ENCODE measurements at regions not wholly inside any gene's neighbourhood (a gene's known extent, or its start where the extent isn't known, plus 50 kb on each side); places are given as distances from the start of the nearest gene placed in this dataset.
"Not testable (repeated sequence)": the region's sequence is repeated elsewhere in the genome, so short reads cannot be mapped to it uniquely, and the experiment has no call there.

GRCh38 chr11:67768001-67768730 lies 93.7 kb upstream of the ALDH3B2 start:
- peak; percentile 52 for DNase-seq (ENCODE audit: low spot score)

GRCh38 chr11:67761211-67761610 lies 86.8 kb upstream of the ALDH3B2 start:
- DNase-seq (ENCODE audit: low spot score): not testable (repeated sequence)

- DNase-seq (ENCODE audit: low spot score): not testable (repeated sequence)
Observed at GRCh38 chr11:67759321-67759720, 84.9 kb upstream of the ALDH3B2 start.

GRCh38 chr11:67758467-67758866 lies 84.0 kb upstream of the ALDH3B2 start:
- not testable (repeated sequence) for DNase-seq (ENCODE audit: low spot score)

GRCh38 chr11:67758009-67758408 lies 83.6 kb upstream of the ALDH3B2 start:
- DNase-seq (ENCODE audit: low spot score): not testable (repeated sequence)

GRCh38 chr11:67753820-67754219 lies 79.4 kb upstream of the ALDH3B2 start:
- DNase-seq (ENCODE audit: low spot score): not testable (repeated sequence)

- DNase-seq (ENCODE audit: low spot score): no peak
Observed at GRCh38 chr11:67745181-67745726, 70.8 kb upstream of the ALDH3B2 start.

GRCh38 chr11:67744231-67744630 lies 69.8 kb upstream of the ALDH3B2 start:
- DNase-seq (ENCODE audit: low spot score): not testable (repeated sequence)

GRCh38 chr11:67738231-67738630 lies 63.8 kb upstream of the ALDH3B2 start:
- not testable (repeated sequence) for DNase-seq (ENCODE audit: low spot score)

GRCh38 chr11:67737562-67738080 lies 63.2 kb upstream of the ALDH3B2 start:
- DNase-seq (ENCODE audit: low spot score): not testable (repeated sequence)

- DNase-seq (ENCODE audit: low spot score): no peak
Observed at GRCh38 chr11:67732045-67732787, 57.8 kb upstream of the ALDH3B2 start.

GRCh38 chr11:67731583-67731982 lies 57.2 kb upstream of the ALDH3B2 start:
- no peak for DNase-seq (ENCODE audit: low spot score)

GRCh38 chr11:67728163-67728571 lies 53.7 kb upstream of the ALDH3B2 start:
- DNase-seq (ENCODE audit: low spot score): not testable (repeated sequence)

GRCh38 chr11:67727066-67728040 lies 52.9 kb upstream of the ALDH3B2 start:
- not testable (repeated sequence) for DNase-seq (ENCODE audit: low spot score)

Data from cerebellar cortex (tissue), 1 donor.